HG02981 (cell line): ENCODE measurements at regions not wholly inside any gene's neighbourhood (a gene's known extent, or its start where the extent isn't known, plus 50 kb on each side); places are given as distances from the start of the nearest gene placed in this dataset.

ENCODE experiments used
- ATAC-seq: cut with Tn5 transposase; IDR thresholded peaks from one replicate; pipeline ENCODE4 v1.9.1; 2021; ENCODE audit warnings: mild to moderate bottlenecking, moderate library complexity; ENCODE audit not compliant: unreplicated experiment

DNA sequence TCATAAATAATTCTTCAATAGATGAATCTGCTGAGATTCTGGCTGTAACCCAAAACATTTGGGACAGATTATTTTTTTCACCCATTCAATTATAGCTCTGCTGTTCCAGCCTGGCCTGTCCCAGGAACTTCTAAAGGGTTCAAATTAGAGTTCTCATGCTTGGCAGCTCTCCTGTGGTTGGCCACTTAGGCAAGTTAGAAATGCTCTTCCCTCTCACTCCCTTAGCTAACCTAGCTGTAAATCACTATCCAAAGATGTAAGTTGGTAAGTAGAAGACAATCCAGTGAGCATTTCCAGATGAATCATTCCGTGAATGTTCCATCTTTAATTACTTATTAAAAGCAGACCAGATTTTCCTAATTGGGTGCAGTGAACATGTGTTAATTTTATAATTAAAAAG, 760.4 kb upstream of the TBX3 start:
- ATAC-seq = no peak

DNA sequence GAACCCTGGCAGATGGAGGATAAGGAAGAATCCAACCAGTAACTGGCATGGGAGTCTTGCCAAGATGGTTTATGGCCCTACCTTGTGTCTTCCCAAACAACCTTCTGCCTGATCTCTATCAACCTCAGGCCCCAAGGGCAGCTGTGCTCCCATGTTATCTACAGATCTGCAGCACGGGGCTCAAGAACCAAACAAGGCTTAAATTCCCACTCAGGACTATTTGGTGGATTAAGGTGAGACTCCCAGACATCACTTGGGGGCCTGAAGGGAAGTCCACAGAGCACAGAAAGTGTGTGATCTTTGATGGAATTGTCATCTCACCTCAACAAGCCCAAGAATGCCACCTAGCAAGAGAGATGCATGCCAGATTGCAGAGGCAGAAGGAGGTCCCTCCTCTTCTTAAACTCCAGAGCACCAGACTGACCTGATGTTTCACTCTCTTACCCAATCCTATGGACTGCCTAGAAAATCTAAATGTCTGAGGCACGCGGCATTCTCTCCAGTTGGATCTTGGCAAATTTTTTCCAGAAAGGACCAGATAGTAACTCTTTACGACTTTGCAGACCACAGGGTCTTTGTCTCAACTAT, 759.5 kb upstream of the TBX3 start:
- no peak for ATAC-seq

DNA sequence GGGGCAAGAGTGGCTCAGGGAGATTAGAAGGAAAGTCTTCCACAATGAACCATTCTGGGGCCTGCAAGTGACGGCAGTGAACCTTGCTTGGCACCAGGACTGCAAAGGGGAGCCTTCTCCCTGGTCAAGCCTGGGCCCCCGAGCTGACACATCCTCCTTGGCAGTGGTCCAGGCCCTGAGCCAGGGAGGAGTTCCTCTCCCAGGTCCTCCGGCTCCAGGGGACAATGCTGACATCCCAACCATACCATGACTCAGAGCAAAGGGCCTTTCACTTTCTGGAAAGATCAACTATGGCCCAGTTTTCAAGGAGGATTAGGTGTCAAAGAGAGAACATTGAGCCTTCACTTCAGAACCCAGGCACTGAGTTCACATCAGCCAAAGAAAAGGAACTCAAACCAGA, 756.5 kb upstream of the TBX3 start:
- no peak for ATAC-seq

DNA sequence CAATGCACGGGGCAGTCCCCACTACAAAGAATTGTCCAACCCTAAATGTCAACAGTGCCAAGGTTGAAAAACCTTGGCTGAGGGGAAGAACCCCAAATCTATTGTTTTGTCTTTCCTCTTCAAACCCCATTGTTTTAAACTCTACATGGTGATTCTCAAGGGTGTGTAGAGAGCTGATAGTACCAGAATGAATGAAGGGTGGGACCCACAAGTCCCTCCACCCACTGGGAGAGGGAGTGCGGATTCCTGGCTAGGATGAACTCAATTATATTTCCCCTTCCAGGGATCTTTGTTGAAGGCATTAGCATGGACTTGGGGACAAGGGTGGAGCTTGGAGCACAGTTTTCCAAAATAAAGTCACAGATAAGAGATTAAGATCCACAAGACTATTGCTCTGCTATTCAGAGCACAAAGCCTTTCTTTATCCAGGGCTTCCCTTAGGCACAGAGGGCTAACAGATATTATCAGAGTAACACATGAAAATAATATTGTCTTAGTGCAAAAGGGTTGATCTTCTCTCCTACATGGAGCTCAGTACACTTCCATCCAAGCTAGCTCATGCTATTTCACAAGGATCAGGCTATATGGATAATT, 755.1 kb upstream of the TBX3 start:
- no peak for ATAC-seq

DNA sequence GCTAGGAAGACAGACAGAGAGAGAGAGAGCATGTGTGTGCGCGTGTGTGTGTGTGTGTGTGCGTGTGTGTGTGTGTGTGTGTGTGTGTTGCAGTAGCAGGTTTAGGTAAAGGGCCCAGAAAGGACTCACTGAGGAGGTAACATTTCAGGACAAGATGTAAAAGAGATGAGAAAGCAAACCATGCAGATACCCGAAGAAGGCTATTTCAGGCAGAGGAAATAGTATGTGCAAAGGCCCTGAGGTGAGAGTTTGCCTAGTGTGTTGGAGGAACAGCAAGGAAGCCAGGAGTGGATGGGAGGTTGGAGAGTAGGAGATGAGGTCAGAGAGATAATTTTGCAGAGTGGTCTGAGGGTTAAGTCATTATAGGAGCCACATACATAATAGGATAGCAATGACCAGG, 754.3 kb upstream of the TBX3 start:
- ATAC-seq = no peak

DNA sequence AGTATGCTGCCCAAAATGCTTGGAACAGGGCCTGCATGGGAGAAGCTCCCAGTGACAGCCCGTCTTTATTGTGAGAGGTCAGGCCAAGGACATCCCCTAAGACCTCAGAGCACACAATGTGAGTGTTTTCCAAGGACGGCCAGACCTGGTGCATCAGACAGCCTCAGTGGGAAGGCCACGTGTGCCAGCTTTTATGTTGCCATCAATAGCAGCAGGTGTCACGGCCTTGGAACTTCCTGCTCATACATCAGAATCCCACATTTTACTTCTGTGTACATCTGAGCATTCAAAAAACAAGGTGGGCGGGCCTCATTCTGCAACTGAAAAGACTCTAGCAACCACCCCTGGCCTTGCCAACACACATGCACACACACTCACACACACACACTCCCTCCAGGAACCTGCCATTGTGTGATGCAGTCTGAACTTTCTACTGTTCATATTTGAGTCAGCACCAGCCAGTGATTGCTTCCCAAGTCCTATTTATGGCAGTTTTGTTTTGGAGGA, 753.1 kb upstream of the TBX3 start:
- ATAC-seq = no peak

DNA sequence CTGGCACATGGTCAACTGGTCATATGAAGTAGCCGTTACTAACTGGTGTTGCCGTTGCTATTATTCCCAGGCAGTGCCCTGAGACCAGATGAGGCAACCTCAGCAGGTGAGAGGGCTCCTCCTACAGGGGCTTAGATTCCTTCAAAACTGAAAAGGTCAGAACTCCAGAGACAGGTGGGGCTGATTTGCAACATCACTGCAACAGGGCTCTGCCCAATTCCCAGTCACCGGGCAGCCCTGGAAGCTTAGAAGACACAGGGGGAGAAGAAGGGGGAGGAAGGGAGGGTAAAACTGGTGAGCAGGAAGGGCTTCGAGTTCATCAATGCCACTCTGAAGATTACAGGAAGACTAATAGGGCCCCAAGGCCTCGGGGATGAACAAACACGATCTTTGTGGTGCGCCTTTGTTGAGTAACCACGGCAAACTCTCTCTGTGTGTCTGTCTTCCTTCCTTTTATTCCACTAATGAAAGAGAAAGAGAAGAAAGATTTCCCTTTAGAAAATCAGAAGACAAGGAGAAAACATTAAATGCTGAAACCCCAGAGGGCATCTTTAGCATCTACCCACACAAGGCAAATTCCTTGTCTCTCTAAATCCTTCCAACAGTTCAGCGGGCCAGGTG, 749.1 kb upstream of the TBX3 start:
- no peak for ATAC-seq

DNA sequence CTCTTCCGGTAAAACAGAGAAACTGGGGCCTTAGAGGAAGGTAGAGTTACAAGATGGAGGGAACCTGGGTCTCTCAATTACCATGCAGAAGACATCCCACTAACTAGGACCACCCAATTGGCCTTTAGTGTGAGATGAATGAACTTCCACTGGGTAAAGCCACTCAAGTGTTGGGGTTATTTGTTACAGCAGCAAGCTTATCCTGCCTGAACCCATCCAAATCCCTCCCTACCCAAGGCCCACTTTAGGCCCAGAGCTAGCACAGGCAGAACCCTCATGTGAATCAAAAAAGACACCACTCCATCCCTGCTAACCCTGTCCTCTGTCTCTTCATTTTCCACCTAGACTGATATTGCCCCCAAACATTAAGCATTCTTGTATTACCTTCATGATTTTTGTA, 746.7 kb upstream of the TBX3 start:
- ATAC-seq = no peak

DNA sequence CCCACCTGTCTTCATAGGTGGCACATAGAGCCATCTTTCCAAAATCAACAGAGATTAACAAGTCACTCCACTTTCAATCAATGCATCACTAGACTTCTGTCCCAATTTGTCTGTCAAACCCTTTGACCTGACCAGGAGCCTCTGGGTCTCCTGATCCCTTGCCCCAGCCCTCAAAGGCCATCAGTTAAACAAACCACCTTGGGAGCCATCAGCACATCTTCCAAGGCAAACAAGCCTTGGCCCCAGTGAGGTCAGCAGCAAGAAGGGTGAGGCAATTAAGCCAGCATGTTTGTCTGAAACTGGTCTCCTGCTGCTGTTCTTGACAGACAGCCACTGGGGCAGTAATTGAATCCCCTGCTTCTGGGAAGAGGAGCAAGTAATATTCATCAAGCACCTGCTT, 742.8 kb upstream of the TBX3 start:
- no peak for ATAC-seq

DNA sequence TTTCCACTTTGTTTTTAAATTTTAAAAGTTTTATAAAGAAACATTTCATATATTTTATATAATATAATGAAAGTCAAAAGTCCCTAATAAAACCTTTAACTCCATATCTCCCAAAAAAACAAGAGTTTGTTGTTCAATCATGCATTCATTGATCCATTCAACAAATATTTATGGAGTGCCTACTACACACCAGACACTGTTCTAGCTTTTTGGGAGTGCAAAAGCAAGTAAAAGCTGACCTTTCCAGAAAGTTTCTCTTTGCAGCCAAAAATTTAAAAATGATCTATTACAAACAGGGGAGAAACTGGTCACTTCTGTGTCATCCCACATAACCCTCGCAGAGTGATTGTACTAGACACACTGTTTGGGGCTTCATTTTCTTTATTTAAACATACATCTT, 740.0 kb upstream of the TBX3 start:
- no peak for ATAC-seq

DNA sequence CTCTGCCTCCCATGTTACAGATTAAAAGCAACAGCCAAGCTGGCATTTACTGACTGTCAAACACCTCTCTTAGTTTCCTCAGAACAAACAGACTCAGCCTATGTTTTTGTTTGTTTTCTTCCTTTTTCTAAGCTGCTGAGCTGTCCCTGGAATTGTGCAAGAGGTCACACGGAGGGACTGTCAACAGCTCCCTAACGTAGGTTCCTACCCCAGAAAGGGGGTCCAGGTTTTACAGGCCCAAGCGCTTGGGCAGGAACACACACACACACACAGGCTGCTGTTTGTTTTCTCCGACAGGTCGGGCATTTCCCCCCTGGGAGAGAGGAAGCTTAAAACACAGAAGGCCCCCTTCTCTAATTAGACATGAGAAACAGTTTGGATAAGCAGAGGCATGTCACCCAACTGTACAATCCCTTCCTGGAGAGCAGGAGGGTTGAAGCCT, 739.6 kb upstream of the TBX3 start:
- ATAC-seq = no peak

DNA sequence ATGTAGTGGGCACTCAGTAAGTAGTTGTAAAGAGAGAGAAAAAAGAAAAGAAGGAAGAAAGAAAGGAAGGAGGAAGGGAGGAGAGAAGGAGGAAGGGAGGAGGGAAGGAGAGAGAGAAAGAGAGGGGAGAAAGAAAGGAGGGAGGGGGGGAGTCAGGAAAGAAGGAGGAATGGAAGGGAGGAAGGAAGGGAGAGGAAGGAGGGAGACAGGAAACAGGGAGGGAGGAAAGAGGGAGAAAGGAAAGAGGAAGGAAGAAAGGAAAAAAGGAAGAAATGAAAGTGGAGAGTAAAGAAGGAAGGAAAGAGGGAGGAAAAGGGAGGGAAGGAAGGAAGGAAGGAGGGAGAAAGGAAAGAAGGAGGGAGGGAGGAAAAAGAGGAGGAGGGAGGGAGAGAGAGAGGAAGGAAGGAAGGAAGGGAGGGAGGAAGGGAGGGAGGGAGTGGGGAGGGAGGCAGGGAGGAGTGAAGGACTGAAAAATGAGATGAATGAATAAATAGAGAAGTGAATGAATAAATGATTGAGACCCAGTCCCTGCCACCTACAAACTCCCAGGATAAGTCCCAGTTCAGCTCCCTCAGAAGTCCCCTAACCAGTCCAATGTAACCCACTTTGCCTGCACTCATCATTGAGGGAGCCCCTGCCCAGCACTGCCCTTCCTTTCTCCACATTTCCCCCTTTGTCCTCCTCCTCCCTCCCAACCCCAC, 739.0 kb upstream of the TBX3 start:
- ATAC-seq = no peak

DNA sequence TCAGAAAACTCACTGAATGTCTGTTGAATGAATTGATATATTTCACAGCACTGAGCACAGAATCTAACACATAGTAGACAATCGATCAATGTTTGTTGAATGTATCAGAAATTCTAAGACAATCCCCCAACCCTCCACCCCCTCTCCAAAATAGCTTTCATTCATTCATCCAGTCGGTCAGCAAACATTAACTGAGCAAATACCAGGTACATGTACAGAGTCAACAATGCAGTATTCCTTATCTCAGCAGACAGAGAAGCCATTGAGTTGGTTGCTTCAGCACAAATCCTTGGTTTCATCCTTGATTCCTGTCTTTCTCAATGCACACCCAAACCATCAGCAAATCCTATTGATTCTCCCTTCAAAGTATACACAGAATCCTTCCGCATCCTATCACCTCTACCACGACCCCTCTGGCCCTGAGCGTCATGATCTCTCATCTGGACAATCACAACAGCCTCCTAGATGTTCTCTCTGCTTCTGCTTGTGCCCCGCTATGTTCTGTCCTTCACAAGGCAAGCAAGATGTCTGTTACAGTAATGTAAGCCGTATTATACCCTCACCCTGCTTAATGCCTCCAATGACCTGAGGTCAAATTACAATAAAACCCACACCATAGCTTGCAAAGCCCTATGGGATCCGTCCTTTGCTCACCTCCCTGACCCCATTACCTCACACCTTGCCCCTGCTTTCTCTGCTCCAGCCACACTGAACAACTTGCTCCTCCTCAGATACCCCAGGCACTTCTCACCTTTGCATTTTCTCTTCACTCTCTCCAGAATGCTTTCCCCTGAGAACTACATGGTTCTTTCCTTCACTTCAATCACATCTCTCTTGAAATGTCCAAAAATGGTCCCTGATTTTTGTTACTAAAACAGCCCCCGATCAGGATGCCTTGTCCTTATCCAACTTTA, 738.1 kb upstream of the TBX3 start:
- ATAC-seq = no peak

DNA sequence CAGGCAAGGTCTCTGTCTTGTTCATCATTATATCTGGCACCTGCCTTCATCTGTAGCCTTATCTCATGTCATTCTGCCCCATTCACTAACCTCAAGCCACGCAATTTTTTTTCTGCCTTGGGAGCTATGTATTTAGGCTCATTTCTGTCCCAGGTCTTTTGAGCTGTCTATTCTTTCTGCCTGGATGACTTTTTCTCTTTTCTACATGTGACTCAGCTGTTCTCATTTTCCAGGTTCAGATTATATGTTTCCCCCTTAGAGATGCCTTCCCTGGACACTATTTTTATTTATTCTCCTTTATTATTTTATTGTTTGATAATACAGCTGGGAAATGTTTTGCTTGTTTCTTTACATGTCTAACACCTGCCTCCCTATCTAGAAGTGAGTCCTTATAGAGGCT, 737.4 kb upstream of the TBX3 start:
- ATAC-seq = no peak

DNA sequence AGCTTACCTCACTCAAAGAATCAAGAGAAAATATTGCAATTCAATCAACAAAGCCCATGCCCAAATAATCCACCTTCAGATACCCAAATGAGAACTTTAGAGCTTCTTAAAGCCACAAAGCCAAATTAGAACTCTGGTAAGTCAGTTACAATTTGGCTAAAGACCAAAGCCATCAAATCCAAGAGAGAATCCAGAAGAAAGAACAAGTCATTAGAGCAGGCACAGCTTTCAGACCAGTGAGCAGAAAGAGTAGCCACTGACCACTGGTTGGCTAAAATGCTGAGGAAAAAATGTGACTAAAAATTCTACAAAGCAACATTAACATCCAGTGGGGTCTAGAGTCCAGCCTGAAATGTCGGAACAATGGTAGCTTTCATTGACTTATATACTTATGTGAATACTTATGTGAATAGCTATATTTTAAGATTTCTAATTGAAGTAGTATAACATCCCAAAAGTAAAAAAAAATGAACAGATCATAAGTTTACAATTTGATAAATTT, 735.2 kb upstream of the TBX3 start:
- no peak for ATAC-seq

DNA sequence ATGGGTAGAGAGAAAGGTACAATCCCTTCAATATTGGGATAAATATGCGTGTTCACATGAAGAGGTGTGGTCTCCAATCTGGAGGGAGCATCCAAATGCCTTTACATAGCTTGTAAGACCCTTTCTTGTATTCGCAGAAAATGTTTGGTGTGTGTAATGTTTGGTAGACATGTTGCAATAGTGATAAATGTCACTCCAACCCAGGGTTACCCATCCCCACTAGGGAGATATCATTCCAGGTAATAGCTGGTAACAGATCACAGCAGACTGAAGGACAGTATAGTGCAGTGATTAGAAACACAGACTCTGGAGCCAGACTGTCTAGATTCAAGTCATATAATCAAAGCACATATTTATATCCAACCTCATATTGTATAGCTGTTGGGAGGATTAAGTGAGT, 733.6 kb upstream of the TBX3 start:
- no peak for ATAC-seq

DNA sequence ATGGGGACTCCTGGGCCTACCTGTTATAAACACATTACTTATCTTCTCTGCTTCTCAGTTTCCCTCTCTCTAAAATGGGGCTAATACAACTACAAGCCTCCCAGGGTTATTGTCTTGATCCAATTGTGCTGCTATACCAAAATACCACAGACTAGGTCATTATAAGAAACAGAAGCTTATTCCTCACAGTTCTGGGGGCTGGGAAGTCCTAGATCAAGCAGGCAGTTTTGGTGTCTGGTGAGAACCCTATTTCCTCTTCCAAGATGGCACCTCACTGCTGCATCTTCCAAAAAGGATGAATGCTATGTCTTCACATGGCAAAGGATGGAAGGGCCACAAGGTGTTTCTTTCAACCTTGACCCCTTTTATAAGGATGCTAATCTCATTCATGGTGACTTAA, 732.9 kb upstream of the TBX3 start:
- ATAC-seq = no peak

DNA sequence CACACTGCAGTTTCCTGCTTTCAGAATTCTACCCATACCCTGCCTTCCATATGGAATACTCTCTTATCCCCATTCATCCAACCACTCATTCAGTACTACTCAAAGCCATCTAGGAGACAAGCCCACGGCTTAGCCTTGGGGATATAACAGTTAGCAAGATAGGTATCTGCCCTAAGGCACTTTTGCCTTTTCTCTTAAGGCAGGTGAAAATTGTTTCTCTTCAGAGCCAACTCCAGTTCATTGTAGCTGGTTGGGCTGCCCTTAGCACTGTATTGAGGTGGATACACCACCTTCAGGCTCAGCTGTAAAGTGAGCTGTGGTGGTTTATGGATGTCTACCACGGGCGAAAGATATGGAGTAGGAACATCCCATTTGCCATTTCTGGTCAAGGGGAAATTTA, 729.7 kb upstream of the TBX3 start:
- ATAC-seq = no peak

DNA sequence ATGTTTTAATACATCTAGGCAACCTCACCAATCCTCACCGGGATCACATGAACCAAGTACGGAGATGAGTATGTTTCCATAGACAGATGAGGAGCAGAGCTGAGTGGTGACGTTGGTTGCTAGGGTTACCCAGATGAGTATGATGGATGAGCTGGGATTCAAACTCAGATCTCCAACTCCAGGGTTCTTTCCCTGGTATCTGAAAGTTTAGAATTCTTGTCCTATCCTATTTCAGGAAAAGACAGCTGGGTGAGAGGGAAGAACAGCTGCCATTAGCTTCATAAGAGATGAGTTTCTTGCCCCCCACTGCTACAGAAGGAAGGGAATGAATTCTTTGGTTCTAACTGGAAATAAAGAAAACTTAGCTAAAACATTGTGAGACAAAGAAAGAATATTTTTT, 728.9 kb upstream of the TBX3 start:
- ATAC-seq = no peak

DNA sequence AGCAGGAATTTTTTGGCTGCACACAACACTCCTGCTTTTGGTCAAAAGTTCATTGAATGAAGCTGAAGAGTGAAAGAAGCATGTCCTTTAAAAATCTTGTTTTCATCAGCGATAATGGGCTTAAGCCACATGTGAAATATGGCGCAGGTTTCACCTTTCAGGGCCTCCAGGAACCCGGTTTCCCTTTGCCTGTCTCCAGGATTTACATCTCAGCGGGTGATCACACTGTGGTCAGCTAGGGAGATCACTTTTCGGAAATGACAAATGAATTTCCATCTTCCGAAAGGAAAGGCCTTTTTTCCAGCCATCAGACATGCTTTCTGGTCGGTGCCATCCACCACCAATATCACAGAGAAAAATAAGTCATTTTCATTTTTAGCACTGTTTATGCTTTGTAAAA, 727.1 kb upstream of the TBX3 start:
- ATAC-seq = no peak

DNA sequence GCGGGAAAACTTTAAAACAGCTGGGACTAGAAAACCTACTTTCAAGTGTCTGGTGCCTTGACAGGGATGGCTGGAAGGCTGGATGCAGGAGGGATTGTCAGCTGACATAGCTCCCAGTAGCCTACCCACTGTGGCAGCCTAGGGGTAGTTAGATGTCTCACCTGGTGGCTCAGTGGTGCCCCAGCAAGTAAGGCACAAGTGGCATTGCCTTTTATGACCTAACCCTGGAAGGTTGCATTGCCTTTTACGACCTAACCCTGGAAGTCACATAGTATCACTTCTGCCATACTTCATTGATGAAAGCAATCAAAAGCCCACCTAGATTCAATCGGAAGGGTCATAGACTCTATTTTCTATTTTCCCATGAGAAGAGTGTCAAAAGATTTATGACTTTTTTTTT, 724.7 kb upstream of the TBX3 start:
- ATAC-seq = no peak
